Liver (tissue), 7 donors: ENCODE measurements at regions not wholly inside any gene's neighbourhood (a gene's known extent, or its start where the extent isn't known, plus 50 kb on each side); places are given as distances from the start of the nearest gene placed in this dataset.

Experiments used
- DNase-seq: peaks from one replicate; pipeline ENCODE4 v3.0.0-alpha.2; 2017; ENCODE audit warnings: low spot score
- H3K27ac ChIP-seq, 2 donors: one replicate each; pipeline ENCODE4 v1.7.0; 2013; ENCODE audit warnings: inconsistent platforms in 2 of 2, low read length in 2 of 2, control low read depth in 1 of 2, low read depth in 1 of 2, mild to moderate bottlenecking in 1 of 2
- H3K27me3 ChIP-seq, 4 donors: one replicate each; pipeline versions ENCODE4 v1.6.1 to v1.7.0; 2013; ENCODE audit warnings: low read length in 3 of 4, inconsistent platforms in 1 of 4, mild to moderate bottlenecking in 1 of 4, moderate library complexity in 1 of 4; ENCODE audit not compliant: control insufficient read depth in 4 of 4, insufficient read depth in 4 of 4
- H3K36me3 ChIP-seq, 4 donors: one replicate each; pipeline versions ENCODE4 v1.6.1 to v1.7.0; 2013; ENCODE audit warnings: low read length in 3 of 4, mild to moderate bottlenecking in 3 of 4, low read depth in 1 of 4, moderate library complexity in 1 of 4; ENCODE audit not compliant: control insufficient read depth in 4 of 4, insufficient read depth in 3 of 4
- H3K4me1 ChIP-seq, 4 donors: one replicate each; pipeline versions ENCODE4 v1.6.1 to v1.7.0; 2013; ENCODE audit warnings: low read length in 3 of 4, mild to moderate bottlenecking in 3 of 4, moderate library complexity in 1 of 4; ENCODE audit not compliant: control insufficient read depth in 4 of 4, insufficient read depth in 4 of 4
- H3K4me3 ChIP-seq, 3 donors: one replicate each; pipeline versions ENCODE4 v1.6.1 to v1.7.0; 2013; ENCODE audit warnings: low read length in 3 of 3, control low read depth in 1 of 3, low read depth in 1 of 3, mild to moderate bottlenecking in 1 of 3
- H3K9ac ChIP-seq, 2 donors: one replicate each; pipeline ENCODE4 v1.7.0; 2013; ENCODE audit warnings: low read length in 2 of 2, mild to moderate bottlenecking in 2 of 2, moderate library complexity in 2 of 2, control low read depth in 1 of 2, low read depth in 1 of 2
- H3K9me3 ChIP-seq, 4 donors: one replicate each; pipeline versions ENCODE4 v1.6.1 to v1.7.0; 2013; ENCODE audit warnings: low read length in 3 of 4; ENCODE audit not compliant: control insufficient read depth in 4 of 4
- EGR1 ChIP-seq, 2 donors: IDR thresholded peaks; 2 replicates each; pipeline ENCODE4 v1.6.1; 2016 to 2018; ENCODE audit warnings: antibody characterized with exemption in 2 of 2, low read depth in 2 of 2
- FOXA2 ChIP-seq: IDR thresholded peaks from 2 replicates; pipeline ENCODE4 v1.6.1; 2016; ENCODE audit warnings: antibody characterized with exemption
- GABPA ChIP-seq, 2 donors: IDR thresholded peaks in 1 of 2; conservative IDR thresholded peaks in 1 of 2; 2 replicates each; pipeline ENCODE4 v1.6.1; 2016; ENCODE audit warnings: antibody characterized with exemption in 2 of 2, mild to moderate bottlenecking in 1 of 2, moderate library complexity in 1 of 2
- HNF4A ChIP-seq, 2 donors: conservative IDR thresholded peaks; 2 replicates each; pipeline ENCODE4 v1.6.1; 2016; ENCODE audit warnings: antibody characterized with exemption in 2 of 2, mild to moderate bottlenecking in 2 of 2
- HNF4G ChIP-seq: IDR thresholded peaks from 2 replicates; pipeline ENCODE4 v1.6.1; 2016; ENCODE audit warnings: antibody characterized with exemption
- JUND ChIP-seq, 2 donors: IDR thresholded peaks; 2 replicates each; pipeline ENCODE4 v1.6.1; 2016; ENCODE audit warnings: antibody characterized with exemption in 2 of 2
- NR2F2 ChIP-seq: IDR thresholded peaks from 2 replicates; pipeline ENCODE4 v1.6.1; 2016; ENCODE audit warnings: antibody characterized with exemption
- RAD21 ChIP-seq, 2 donors: IDR thresholded peaks; 2 replicates each; pipeline ENCODE4 v1.6.1; 2016; ENCODE audit warnings: antibody characterized with exemption in 2 of 2, mild to moderate bottlenecking in 2 of 2
- RXRA ChIP-seq, 2 donors: IDR thresholded peaks; 2 replicates each; pipeline ENCODE4 v1.6.1; 2017 to 2018; ENCODE audit warnings: antibody characterized with exemption in 2 of 2, mild to moderate bottlenecking in 1 of 2
- TAF1 ChIP-seq: conservative IDR thresholded peaks from 2 replicates; pipeline ENCODE4 v1.6.1; 2016; ENCODE audit warnings: antibody characterized with exemption, mild to moderate bottlenecking
- WGBS: extraction: QIAGEN DNeasy Blood & Tissue Kit; methylation state at CpG from one replicate; pipeline ENCODE4 v1.1.7; 2013; 5-methylcytosine and 5-hydroxymethylcytosine counted together
- TF ChIP-seq, protein P1 (sequence below): IDR thresholded peaks from 2 replicates; pipeline ENCODE4 v1.6.1; 2016; ENCODE audit warnings: antibody characterized with exemption
- TF ChIP-seq, protein P2 (sequence below): IDR thresholded peaks from 2 replicates; pipeline ENCODE4 v1.6.1; 2016; ENCODE audit warnings: antibody characterized with exemption
- TF ChIP-seq, protein P3 (sequence below): IDR thresholded peaks from 2 replicates; pipeline ENCODE4 v1.6.1; 2016; ENCODE audit warnings: antibody characterized with exemption
- TF ChIP-seq, protein P4 (sequence below): IDR thresholded peaks from 2 replicates; pipeline ENCODE4 v1.6.1; 2016; ENCODE audit warnings: antibody characterized with exemption, mild to moderate bottlenecking
- donor health status: healthy.
- donor health status: healthy.
- donor health status: healthy.
- donor health status: healthy.

DNA sequence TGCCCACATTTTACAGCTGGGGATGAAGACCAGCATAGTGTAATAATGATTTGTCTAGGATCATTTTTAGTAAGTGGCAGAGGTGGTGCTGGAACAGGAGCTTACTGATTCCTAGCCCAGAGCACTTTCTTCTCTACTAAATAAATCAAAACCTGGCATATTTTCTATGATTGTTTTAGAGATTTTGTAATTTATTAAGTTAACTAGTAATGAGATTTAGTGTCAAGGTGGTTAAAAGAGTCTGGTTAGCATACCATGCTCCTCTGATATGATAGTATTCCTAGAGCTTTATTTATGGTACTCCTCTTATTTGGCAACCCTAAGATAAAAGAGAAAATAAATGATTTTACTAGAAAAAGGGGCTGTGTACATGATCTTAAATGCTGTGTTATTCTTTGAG, 604.0 kb downstream of the ISL1 start:
- no peak overlapping the region for H3K27ac ChIP-seq
- no peak for DNase-seq
- H3K9me3 ChIP-seq: no peaks in the 10 kb centered on the region
- no peak overlapping the region for H3K9ac ChIP-seq
- no peak overlapping the region for H3K4me3 ChIP-seq
- H3K36me3 ChIP-seq: no peaks in the 10 kb centered on the region
- no peaks in the 10 kb centered on the region for H3K4me1 ChIP-seq
- TF ChIP-seq EGR1 (IDR thresholded peaks at IDR 0.05; ENCODE audit: low read depth in 2 of 2) (no peak), TAF1 (no peak), JUND (IDR thresholded peaks at IDR 0.05) (no peak), HNF4G (no peak)
- no peaks in the 10 kb centered on the region for H3K27me3 ChIP-seq

DNA sequence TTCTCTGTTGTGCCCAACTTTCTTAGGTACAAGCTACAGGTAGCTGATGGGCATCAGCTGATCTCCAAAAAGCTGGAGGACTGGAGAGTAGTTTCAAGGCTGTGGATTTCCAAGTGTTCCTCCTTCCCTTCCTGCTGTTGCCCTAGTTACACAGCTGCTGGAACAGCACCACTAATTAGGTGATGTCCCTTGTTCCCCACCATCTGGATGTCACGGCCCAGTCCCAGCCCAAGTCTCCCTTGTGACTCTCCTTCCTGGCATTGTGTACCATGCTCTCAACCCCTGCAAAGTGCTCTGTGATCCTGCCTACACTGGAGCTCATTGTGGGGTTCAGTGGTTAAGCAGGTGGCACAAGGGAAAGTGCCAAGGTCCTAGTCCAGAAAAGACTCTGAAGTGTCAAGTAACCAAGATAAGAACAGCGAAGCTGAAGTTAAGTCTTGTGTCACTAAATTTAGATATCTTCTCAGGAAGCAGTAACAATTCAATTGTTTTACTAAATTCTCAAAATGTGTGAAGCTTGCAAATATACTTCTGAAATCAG, 604.5 kb downstream of the ISL1 start:
- Histone ChIP-seq H3K27ac (no peak overlapping the region), H3K36me3 (no peaks in the 10 kb centered on the region), H3K9ac (no peak overlapping the region), H3K27me3 (no peaks in the 10 kb centered on the region), H3K4me3 (no peak overlapping the region), H3K9me3 (no peaks in the 10 kb centered on the region), H3K4me1 (no peaks in the 10 kb centered on the region)
- WGBS: 81% methylated on average over 2 of the region's 2 CpGs
- DNase-seq: no peak
- no peak for TF ChIP-seq TAF1

DNA sequence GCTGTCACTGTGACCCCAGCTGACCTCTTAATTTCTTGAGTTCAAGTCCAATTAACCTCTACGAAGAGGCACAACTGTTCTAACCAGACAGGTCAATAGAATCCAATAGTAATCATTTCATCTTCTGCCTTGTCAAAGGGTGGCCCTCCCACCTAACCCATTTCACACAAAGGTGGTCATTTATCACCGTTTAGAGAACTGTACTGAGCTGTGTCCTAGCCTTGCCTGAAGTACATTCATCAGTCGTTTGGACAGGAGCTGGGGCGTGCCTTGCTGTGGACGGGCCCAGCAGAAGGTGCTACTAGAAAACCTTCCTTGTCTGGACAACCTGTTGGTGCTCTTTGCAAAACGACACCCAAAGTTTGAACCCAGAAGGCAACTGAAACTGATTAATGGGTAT, 605.4 kb downstream of the ISL1 start:
- Histone ChIP-seq H3K9me3 (no peaks in the 10 kb centered on the region), H3K27ac (no peak overlapping the region), H3K36me3 (no peaks in the 10 kb centered on the region), H3K9ac (no peak overlapping the region), H3K27me3 (no peaks in the 10 kb centered on the region), H3K4me3 (no peak overlapping the region), H3K4me1 (no peaks in the 10 kb centered on the region)
- TF ChIP-seq FOXA2 (no peak), RXRA (IDR thresholded peaks at IDR 0.05) (no peak), RAD21 (IDR thresholded peaks at IDR 0.05) (no peak), EGR1 (IDR thresholded peaks at IDR 0.05; ENCODE audit: low read depth in 2 of 2) (no peak), TAF1 (no peak), GABPA (IDR thresholded peaks at IDR 0.05 in 1 of 2, conservative IDR thresholded peaks at IDR 0.05 in 1 of 2) (no peak), NR2F2 (no peak), HNF4A (conservative IDR thresholded peaks at IDR 0.05) (no peak)
- TF ChIP-seq, protein P1, sequence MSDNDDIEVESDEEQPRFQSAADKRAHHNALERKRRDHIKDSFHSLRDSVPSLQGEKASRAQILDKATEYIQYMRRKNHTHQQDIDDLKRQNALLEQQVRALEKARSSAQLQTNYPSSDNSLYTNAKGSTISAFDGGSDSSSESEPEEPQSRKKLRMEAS: no peak
- TF ChIP-seq, protein P2, sequence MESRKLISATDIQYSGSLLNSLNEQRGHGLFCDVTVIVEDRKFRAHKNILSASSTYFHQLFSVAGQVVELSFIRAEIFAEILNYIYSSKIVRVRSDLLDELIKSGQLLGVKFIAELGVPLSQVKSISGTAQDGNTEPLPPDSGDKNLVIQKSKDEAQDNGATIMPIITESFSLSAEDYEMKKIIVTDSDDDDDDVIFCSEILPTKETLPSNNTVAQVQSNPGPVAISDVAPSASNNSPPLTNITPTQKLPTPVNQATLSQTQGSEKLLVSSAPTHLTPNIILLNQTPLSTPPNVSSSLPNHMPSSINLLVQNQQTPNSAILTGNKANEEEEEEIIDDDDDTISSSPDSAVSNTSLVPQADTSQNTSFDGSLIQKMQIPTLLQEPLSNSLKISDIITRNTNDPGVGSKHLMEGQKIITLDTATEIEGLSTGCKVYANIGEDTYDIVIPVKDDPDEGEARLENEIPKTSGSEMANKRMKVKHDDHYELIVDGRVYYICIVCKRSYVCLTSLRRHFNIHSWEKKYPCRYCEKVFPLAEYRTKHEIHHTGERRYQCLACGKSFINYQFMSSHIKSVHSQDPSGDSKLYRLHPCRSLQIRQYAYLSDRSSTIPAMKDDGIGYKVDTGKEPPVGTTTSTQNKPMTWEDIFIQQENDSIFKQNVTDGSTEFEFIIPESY: no peak
- TF ChIP-seq, protein P3, sequence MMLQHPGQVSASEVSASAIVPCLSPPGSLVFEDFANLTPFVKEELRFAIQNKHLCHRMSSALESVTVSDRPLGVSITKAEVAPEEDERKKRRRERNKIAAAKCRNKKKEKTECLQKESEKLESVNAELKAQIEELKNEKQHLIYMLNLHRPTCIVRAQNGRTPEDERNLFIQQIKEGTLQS: no peak
- TF ChIP-seq, protein P4, sequence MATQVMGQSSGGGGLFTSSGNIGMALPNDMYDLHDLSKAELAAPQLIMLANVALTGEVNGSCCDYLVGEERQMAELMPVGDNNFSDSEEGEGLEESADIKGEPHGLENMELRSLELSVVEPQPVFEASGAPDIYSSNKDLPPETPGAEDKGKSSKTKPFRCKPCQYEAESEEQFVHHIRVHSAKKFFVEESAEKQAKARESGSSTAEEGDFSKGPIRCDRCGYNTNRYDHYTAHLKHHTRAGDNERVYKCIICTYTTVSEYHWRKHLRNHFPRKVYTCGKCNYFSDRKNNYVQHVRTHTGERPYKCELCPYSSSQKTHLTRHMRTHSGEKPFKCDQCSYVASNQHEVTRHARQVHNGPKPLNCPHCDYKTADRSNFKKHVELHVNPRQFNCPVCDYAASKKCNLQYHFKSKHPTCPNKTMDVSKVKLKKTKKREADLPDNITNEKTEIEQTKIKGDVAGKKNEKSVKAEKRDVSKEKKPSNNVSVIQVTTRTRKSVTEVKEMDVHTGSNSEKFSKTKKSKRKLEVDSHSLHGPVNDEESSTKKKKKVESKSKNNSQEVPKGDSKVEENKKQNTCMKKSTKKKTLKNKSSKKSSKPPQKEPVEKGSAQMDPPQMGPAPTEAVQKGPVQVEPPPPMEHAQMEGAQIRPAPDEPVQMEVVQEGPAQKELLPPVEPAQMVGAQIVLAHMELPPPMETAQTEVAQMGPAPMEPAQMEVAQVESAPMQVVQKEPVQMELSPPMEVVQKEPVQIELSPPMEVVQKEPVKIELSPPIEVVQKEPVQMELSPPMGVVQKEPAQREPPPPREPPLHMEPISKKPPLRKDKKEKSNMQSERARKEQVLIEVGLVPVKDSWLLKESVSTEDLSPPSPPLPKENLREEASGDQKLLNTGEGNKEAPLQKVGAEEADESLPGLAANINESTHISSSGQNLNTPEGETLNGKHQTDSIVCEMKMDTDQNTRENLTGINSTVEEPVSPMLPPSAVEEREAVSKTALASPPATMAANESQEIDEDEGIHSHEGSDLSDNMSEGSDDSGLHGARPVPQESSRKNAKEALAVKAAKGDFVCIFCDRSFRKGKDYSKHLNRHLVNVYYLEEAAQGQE: no peak
- 72% methylated on average over 6 of the region's 6 CpGs for WGBS
- DNase-seq: no peak
